ELR (cell line): ENCODE measurements at regions not wholly inside any gene's neighbourhood (a gene's known extent, or its start where the extent isn't known, plus 50 kb on each side); places are given as distances from the start of the nearest gene placed in this dataset.
"Not testable (repeated sequence)": the region's sequence is repeated elsewhere in the genome, so short reads cannot be mapped to it uniquely, and the experiment has no call there.

Experiments used
- DNase-seq: peaks from one replicate; pipeline ENCODE4 v3.0.0-alpha.2; 2015; ENCODE audit warnings: low read depth

DNA sequence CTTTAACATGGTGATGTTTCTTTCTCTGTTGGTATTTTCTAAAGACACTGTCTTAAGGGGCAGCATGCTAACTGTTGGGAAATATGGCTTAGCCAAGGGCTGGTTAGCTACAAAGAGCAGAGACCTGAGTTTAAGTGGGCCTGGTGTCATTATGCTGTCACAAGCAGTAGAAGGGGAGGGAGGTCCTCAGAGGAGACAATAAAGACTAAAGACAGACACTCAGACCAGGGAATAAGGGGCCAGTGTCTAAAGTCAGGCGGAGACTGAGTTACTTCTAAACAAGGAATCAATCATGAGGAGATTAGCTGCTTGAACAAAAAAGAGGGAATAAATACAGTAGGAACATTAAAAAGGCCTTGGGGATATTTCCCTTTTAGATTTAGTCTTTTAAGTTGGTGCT is 142.7 kb upstream of the DPPA4 start:
- no peak for DNase-seq

DNA sequence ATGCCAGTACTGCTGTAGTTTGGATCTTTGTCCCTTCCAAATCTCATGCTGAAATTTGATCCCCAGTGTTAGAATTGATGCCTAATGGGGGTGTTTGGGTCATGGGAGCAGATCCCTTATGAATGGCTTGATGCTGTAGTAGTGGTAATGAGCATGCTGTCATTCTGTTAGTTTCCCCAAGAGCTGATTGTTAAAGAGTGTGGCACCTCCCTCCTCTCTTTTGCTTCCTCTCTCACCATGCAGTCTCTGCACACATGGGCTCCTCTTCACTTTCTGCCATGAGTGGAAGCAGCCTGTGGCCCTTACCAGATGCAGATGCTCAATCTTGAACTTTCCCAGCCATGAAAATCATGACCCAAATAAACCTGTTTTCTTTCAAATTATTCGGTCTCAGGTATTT is 141.3 kb upstream of the DPPA4 start:
- DNase-seq, result no peak

DNA sequence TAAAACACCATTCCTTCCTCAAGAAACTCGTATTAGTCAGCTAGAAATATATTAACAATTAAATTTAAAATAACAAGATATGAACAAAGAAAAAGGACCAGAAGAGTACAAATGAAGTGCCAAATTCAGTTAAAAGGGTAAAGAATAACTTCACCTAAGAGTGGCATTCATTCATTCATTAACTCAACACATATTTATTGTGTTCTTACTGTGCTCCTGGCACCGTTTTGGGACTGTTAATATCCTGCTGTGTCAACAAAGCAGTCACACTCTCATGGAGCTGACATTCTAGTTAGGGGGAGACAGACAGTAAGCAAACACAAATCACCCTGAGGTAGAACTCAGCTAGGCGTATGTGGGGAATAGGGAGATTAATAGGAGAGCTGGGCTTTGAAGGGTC is 123.6 kb upstream of the DPPA4 start:
- DNase-seq, result no peak

GRCh38 chr3:109445210-109445609 is 107.9 kb upstream of the DPPA4 start:
- DNase-seq, result peak; percentile 1

DNA sequence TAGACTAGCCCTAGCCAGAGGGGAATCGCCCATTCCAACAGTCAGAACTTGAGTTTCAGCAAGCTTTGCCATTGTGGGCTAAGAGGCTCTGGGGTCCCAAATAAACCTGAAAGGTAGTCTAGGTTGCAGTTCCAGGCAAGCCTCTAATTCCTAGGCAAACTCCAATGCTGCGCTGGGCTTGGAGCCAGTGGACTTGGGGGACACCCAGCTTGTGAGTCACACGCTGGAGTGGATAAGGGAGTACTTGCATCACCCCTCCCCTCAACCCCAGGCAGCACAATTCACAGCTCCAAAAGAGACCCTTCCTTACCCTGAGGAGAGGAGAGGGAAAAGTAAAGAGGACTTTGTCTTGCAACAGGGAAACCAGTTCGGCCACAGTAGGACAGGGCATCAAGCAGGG is 105.2 kb upstream of the DPPA4 start:
- DNase-seq, result peak; percentile 4

- no peak for DNase-seq
These were observed 103.0 kb upstream of the DPPA4 start for GRCh38 chr3:109440353-109440752.

DNA sequence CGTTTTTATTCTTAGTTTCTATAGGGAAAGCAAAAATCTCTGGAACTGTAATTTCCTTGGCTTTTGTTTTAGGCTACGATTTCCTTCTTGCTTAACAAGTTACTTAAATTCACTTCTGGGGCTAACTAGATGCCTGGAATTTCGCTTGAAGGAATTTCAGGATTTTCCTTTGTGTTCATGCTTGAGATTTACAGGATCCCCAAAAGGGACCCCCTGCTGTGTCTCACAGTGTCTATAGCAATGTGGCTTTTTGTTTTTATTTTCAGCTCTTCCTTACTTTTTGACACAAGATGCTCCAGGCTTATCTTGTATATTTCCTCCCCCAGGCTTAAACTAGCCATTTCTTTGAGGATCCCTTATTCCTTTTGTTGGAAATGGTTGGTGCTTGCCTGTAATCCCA is 95.5 kb upstream of the DPPA4 start:
- DNase-seq, result no peak

GRCh38 chr3:109430911-109431563 is 93.7 kb upstream of the DPPA4 start:
- DNase-seq, result no peak

DNA sequence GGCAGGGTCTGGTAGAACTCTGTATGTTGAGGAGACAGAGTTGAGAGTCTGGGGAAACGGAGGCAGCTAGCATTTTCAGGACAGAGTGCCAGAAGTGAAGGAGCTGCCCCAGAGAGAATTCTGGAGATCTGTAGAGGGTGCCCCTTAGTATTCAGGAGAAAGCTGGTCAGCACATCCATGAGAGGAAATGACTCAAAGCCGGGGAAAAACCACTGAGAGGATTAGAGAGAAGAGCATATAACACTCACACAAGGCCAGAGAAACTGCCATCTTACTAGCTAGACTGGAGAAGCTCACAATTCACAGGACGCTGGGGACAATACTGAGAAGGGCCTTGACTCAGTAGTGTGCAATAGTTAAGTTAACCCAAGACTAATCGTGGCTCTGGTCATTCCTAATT is 75.7 kb upstream of the DPPA4 start:
- peak; percentile 79 for DNase-seq

DNA sequence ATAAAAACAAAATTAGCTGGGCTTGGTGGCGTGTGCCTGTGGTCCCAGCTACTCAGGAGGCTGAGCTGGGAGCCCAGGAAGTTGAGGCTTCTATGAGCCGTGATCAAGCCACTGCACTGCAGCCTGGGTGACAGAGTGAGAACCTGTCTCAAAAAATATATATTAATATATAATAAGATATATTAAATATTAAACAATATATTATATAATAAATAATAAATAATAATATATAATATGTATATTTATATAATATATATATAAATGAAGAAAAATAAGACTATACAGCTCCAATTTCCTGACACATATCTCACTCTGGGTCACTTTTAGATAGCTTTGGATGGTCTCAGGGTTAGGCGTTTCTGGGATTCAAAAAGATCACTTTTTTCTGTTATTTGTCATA is 74.2 kb upstream of the DPPA4 start:
- no peak for DNase-seq

GRCh38 chr3:109396806-109397205 is 59.5 kb upstream of the DPPA4 start:
- no peak for DNase-seq

GRCh38 chr3:109393728-109394127 is 56.4 kb upstream of the DPPA4 start:
- not testable (repeated sequence) for DNase-seq

GRCh38 chr3:109392293-109392692 is 54.9 kb upstream of the DPPA4 start:
- no peak for DNase-seq

DNA sequence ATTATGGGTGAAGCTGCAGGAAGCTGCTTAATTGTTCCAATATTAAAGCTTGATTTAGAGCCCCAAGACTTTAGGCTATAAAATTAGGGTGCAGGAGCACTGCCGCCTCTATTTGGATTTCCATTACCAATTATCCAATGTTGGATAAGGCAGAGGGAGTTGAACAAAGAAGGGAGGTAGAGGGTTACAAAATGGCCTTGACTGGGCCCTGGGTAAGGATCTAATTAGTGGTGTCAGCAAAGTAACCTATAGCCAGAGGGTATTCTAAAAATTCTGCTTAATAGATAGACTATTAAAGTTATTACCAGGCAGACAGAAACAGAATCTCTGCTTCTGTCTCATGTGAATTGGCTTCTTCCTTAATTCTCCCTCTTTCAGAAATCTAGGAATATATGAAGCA is 50.3 kb upstream of the DPPA4 start:
- no peak for DNase-seq

- DNase-seq, result no peak
These were observed 49.9 kb upstream of the DPPA4 start for GRCh38 chr3:109387201-109387600.
